H1 (cell line): ENCODE measurements at regions not wholly inside any gene's neighbourhood (a gene's known extent, or its start where the extent isn't known, plus 50 kb on each side); places are given as distances from the start of the nearest gene placed in this dataset.

Experiments
- CBX8 ChIP-seq: fragments of 300-800, 300-1000 bp; sonication (generic); IDR thresholded peaks from 2 replicates; pipeline ENCODE4 v1.7.1; 2016; ENCODE audit warnings: low read depth, low read length, borderline replicate concordance
- CREB1 ChIP-seq: IDR thresholded peaks from 2 replicates; pipeline ENCODE4 v1.6.1; 2012; ENCODE audit warnings: inconsistent platforms
- CTCF ChIP-seq, 3 experiments: IDR thresholded peaks; 1 replicate in 2 of 3; 2 replicates in 1 of 3; pipeline versions ENCODE4 v1.5.1 to v1.6.1; 2011; ENCODE audit warnings: low read length in 3 of 3, mild to moderate bottlenecking in 3 of 3, inconsistent platforms in 2 of 3, low read depth in 1 of 3, moderate library complexity in 1 of 3; ENCODE audit not compliant: insufficient read depth in 1 of 3; ENCODE audit errors: control extremely low read depth in 1 of 3
- EZH2 ChIP-seq: fragments of 200-600 bp; sonication (generic); IDR thresholded peaks from 2 replicates; pipeline ENCODE4 v1.7.1; 2012; ENCODE audit warnings: low read depth, mild to moderate bottlenecking, moderate library complexity, low read length, inconsistent platforms; ENCODE audit not compliant: severe bottlenecking
- GTF2F1 ChIP-seq: IDR thresholded peaks from 2 replicates; pipeline ENCODE4 v1.6.1; 2012; ENCODE audit warnings: low read depth, low read length, improper control_type of control experiment, borderline replicate concordance
- POLR2A ChIP-seq, 2 experiments: IDR thresholded peaks; 1 replicate in 1 of 2; 2 replicates in 1 of 2; pipeline ENCODE4 v1.6.1; 2011; ENCODE audit warnings: low read depth in 2 of 2, low read length in 2 of 2, mild to moderate bottlenecking in 2 of 2; ENCODE audit errors: control extremely low read depth in 1 of 2
- POLR2AphosphoS5 ChIP-seq: IDR thresholded peaks from 2 replicates; pipeline ENCODE4 v1.6.1; 2011; ENCODE audit warnings: low read depth, low read length
- RAD21 ChIP-seq, 2 experiments: IDR thresholded peaks in 1 of 2; conservative IDR thresholded peaks in 1 of 2; 2 replicates each; pipeline ENCODE4 v1.6.1; 2011; ENCODE audit warnings: low read depth in 2 of 2, low read length in 2 of 2, improper control_type of control experiment in 1 of 2, inconsistent platforms in 1 of 2, mild to moderate bottlenecking in 1 of 2, moderate library complexity in 1 of 2

DNA sequence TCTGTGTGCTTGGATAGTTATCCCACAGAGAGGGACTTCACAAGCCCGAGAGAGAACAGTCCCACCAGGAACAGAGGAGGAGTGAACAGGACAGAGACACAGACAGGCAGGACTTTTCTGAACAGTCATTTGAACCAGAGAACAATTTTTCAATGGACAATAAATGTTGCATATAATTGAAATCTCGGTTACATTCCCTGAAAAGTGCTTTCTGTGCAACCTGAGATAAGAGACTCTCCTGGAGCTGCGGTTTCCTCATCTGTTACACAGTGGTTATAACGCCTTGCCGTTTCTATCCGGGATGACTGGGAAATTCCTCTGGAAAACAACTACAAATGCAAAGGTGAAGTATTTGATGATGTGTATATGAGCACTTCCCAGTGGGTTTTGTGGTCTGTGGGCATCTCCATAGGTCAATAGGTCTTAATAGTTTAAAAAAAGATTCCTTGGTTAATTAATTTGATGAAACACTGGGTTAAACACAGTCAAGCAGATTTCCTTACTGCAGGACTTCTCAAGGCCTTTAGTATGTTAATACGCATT, 87.2 kb upstream of the HPCAL1 start:
- TF ChIP-seq POLR2AphosphoS5 (no peak), CTCF (IDR thresholded peaks at IDR 0.05; ENCODE audit: control extremely low read depth in 1 of 3, insufficient read depth in 1 of 3, low read depth in 1 of 3, low read length in 3 of 3) (no peak), RAD21 (IDR thresholded peaks at IDR 0.05 in 1 of 2, conservative IDR thresholded peaks at IDR 0.05 in 1 of 2; ENCODE audit: low read depth in 2 of 2, low read length in 2 of 2) (no peak), CREB1 (no peak), EZH2 (no peak), POLR2A (IDR thresholded peaks at IDR 0.05; ENCODE audit: control extremely low read depth in 1 of 2, low read depth in 2 of 2, low read length in 2 of 2) (no peak), CBX8 (no peak), GTF2F1 (no peak)
